Activated T-cell treated with anti-CD3 and anti-CD28 coated beads, Interleukin-2, amount 50 U/mL, for 72 hours (primary cell): ENCODE measurements at regions not wholly inside any gene's neighbourhood (a gene's known extent, or its start where the extent isn't known, plus 50 kb on each side); places are given as distances from the start of the nearest gene placed in this dataset.

Experiments
- ATAC-seq, 2 donors: fragments of 150-1000 bp; cut with Tn5 transposase; replicated peaks in 1 of 2; 2 replicates each; pipeline ENCODE4 v1.10.0; 2021; ENCODE audit warnings: moderate library complexity in 2 of 2, mild to moderate bottlenecking in 1 of 2
- DNase-seq, 2 donors: peaks; one replicate each; pipeline ENCODE4 v3.0.0; 2021 to 2022; ENCODE audit warnings: mixed read lengths in 1 of 2
- H3K27ac Mint-ChIP-seq: one replicate; pipeline ENCODE4 v1.8.0; 2022; ENCODE audit warnings: mild to moderate bottlenecking, moderate library complexity, mixed read lengths
- H3K27me3 Mint-ChIP-seq: one replicate; pipeline ENCODE4 v1.8.0; 2022; ENCODE audit warnings: low read depth, mixed read lengths
- H3K36me3 Mint-ChIP-seq, 2 donors: one replicate each; pipeline ENCODE4 v1.8.0; 2022; ENCODE audit warnings: mixed read lengths in 2 of 2, mild to moderate bottlenecking in 1 of 2; ENCODE audit not compliant: insufficient read depth in 2 of 2
- H3K4me1 Mint-ChIP-seq: one replicate; pipeline ENCODE4 v1.8.0; 2022; ENCODE audit warnings: low read depth, mixed read lengths
- H3K4me3 Mint-ChIP-seq, 2 donors: one replicate each; pipeline ENCODE4 v1.8.0; 2022; ENCODE audit warnings: mild to moderate bottlenecking in 2 of 2, mixed read lengths in 2 of 2, moderate library complexity in 2 of 2
- H3K9me3 Mint-ChIP-seq, 2 donors: one replicate each; pipeline ENCODE4 v1.8.0; 2022; ENCODE audit warnings: mixed read lengths in 2 of 2

DNA sequence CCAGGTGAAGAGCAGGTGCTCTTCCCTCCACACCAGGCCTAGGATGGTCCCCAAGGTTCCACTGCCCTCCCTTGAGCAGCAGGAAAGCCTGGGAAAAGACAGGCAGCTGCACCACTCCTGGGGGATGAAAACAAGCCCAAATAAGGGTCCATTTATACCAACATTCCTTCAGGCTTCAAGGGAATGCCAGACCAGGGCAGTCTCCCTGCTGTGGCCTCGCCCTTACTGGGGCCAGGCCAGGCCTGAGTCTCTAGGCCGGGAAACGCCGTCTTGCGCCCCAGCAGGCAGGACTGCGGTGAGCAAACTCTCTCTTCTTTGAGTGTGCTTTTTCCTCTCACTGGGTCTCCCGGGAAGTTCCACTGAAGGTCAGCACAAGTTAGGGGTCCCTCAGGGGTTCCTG is 443.5 kb downstream of the SOX6 start:
- Mint-ChIP-seq H3K36me3 (no peaks in the 10 kb centered on the region), H3K9me3 (peaks cover 0 to 3% of the 10 kb centered on the region in 2 donors), H3K27ac (no peak overlapping the region), H3K4me1 (no peaks in the 10 kb centered on the region), H3K4me3 (no peak overlapping the region), H3K27me3 (no peaks in the 10 kb centered on the region)
- DNase-seq = no peak
- ATAC-seq = no peak

DNA sequence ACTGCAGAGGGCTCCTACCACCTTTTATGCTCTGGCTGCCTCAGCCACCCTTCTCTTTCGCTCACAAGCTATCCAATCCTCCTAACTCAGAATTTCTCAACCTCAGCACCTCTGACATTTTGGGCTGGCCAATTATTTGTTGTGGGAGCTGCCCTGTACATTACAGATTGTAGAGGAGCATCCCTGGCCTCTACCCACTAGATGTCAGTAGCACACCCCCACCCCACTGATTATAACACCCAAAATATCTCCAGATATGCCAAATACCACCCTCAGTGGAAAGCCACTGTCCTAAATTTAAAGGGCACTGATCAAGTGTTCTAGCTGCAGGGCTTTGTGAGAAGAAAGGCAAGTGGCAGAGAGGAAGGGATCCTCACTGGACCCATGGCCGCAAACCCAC is 443.1 kb downstream of the SOX6 start:
- Mint-ChIP-seq H3K4me1 (no peaks in the 10 kb centered on the region), H3K27me3 (no peaks in the 10 kb centered on the region), H3K27ac (no peak overlapping the region), H3K36me3 (no peaks in the 10 kb centered on the region), H3K9me3 (peaks cover 0 to 3% of the 10 kb centered on the region in 2 donors), H3K4me3 (no peak overlapping the region)
- DNase-seq (no peak), ATAC-seq (no peak)
